DMS114 treated with DMSO at 0.1 percent for 48 hours (cell line): ENCODE measurements at regions not wholly inside any gene's neighbourhood (a gene's known extent, or its start where the extent isn't known, plus 50 kb on each side); places are given as distances from the start of the nearest gene placed in this dataset.
"Not testable (repeated sequence)": the region's sequence is repeated elsewhere in the genome, so short reads cannot be mapped to it uniquely, and the experiment has no call there.

Source experiments
- DNase-seq: peaks from one replicate; lab custom pipeline; 2025; ENCODE audit not compliant: unreplicated experiment; lab: John Stamatoyannopoulos, UW

- not testable (repeated sequence) for DNase-seq
These were observed 53.5 kb upstream of the JADE2 start for GRCh38 chr5:134471858-134472449.

DNA sequence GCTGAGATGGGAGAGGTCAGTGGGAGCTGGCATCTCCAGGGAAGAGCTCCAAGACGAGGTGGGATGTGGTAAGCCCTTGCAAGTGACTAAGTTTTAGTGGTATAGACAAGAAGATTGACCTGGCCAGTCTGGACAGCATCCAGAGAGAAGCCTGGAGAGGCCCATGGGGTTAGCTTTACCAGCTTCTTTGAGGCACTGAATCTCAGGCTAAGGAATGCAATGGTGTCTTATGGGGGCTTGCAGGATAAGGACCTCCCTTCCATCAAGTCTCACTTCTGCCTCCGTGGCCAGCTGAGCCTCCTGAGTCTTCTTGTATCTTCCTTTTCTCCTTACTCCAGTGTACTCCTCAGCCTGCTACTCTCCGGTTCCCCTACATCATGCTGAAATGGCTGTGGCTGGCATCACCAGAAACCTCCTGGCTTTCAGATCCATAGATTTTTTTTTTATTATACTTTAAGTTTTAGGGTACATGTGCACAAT lies 56.5 kb upstream of the JADE2 start:
- no peak for DNase-seq

- DNase-seq: no peak
These were observed 55.5 kb upstream of the CDKN2AIPNL start for GRCh38 chr5:134467231-134467630.

DNA sequence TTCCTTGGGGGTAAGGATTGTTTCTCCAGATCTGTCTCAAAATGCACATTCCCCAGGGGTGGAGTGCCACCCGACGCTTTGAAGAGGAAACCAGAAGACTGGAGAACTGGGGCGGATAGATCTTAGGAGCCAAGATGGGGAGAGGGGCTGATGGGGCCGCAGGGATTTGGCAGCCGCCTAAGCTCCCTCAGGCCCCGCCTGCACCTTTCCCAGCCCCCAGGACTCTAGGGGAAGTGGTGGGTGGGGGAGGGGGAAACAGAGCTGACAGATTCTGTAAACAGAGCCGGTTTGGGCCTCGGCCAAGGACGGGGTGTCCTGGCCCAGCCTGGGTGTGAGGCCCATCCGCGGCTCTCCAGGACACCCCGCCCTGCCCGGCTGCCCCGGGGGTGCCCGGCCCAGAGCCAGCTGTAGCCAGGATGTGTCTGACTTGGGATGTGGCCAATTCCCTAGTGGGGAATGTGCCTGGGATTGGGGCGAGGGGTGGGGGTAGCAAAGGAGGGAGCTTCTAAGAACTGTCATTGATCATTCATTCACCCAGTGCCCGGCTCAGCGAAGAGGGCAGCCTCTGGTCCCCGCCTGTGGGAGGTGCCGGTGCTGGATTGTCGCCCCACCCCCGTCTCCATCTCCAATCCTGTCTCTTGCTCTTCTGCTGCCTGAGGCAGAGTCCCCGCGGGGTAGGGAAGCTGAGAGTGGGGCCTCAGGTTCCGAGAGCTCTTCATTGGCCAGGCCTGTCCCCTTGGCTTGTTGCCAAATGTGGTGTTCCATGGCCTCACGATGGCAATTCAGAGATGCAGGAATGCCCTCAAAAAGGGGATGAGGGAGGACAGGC lies 54.8 kb upstream of the CDKN2AIPNL start:
- DNase-seq: peak; percentile 56

DNA sequence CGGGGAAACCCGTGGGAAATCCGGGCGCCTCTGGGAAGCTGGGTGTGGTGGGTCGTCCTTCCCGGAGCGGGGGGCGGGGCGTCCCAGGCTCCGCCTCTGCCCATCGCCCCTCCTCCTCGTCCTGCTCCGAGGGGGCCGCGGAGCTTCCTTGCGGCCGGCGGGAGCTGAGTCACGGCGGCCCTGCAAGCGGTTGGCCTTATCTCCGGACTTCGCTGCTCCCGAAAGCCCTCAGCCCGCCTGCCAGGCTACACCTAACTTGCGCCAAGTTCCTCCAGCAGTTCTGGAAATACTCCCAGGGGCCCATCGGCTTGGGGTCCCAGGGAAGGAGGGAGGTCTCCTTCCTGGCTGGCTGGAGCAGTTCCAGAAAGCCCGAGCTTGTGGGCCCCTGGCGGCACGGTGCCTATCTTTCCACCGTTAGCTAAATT lies 54.1 kb upstream of the CDKN2AIPNL start:
- peak; percentile 49 for DNase-seq

GRCh38 chr5:134464988-134465815 lies 53.5 kb upstream of the CDKN2AIPNL start:
- DNase-seq: no peak

- DNase-seq: no peak
These were observed 52.5 kb upstream of the CDKN2AIPNL start for GRCh38 chr5:134463991-134464760.

GRCh38 chr5:134463176-134463720 lies 51.6 kb upstream of the CDKN2AIPNL start:
- DNase-seq: no peak

DNA sequence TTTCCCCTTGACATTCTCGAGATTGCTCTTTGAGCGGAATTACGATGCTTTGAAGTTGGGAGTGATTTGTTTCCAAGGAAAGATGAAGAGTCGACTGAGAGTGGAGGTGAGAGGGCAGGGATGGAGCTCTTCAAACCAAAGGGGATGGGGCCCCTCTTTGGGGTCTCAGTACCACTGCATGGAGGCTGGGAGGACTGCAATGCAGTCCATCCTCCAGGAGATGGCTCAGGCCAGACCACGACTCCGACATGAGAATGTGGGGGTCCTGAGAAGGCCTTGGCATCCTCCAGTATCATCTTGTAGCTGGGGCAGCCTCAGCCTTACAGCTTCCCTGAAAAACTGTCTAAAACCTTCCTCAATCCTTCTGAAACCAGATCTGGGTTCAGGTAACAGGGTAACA lies 51.1 kb upstream of the CDKN2AIPNL start:
- no peak for DNase-seq

DNA sequence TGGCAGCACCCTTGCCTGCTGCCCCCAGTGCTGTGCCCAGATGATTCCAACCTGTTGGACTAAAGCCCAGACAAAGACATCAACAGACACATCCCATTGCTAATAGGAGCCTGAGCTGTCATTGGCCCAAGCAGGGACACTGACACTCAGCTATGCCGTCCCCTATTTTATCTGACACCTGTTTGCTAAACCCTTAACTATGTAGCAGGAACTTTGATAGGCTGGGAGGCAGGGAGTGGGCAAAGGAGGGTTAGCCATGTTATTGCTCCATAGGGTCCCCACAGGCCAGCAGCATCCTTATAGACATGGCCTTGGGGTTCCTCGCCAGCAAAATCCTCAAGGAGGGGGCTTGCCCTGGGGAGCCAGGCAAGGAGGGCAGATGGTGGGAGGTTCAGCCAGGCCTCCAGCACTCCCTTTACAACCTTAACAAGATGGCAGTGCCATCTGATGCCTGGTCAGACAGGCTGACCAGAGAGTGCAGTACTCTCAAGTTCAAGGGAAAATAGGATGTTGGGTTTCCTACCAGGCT lies 50.4 kb upstream of the CDKN2AIPNL start:
- no peak for DNase-seq
